Type B pancreatic cell (in vitro differentiated cells): ENCODE measurements at regions not wholly inside any gene's neighbourhood (a gene's known extent, or its start where the extent isn't known, plus 50 kb on each side); places are given as distances from the start of the nearest gene placed in this dataset.

Experiments
- DNase-seq: peaks from one replicate; pipeline ENCODE4 v3.0.0; 2021; ENCODE audit warnings: mixed read lengths; ENCODE audit not compliant: unreplicated experiment; ENCODE audit errors: extremely low spot score
- H3K27ac Mint-ChIP-seq: 2 replicates; pipeline ENCODE4 v1.8.0; 2021; ENCODE audit warnings: mild to moderate bottlenecking, mixed read lengths
- H3K27me3 Mint-ChIP-seq: 2 replicates; pipeline ENCODE4 v1.8.0; 2021; ENCODE audit warnings: mixed read lengths
- H3K36me3 Mint-ChIP-seq: 2 replicates; pipeline ENCODE4 v1.8.0; 2021; ENCODE audit warnings: mixed read lengths
- H3K4me1 Mint-ChIP-seq: one replicate; pipeline ENCODE4 v1.8.0; 2021; ENCODE audit warnings: mixed read lengths; ENCODE audit not compliant: unreplicated experiment
- H3K4me3 Mint-ChIP-seq: 2 replicates; pipeline ENCODE4 v1.8.0; 2021; ENCODE audit warnings: mild to moderate bottlenecking, mixed read lengths
- H3K9me3 Mint-ChIP-seq: 2 replicates; pipeline ENCODE4 v1.8.0; 2021; ENCODE audit warnings: mixed read lengths
- CTCF ChIP-seq: fragments of 200-600 bp; sonication (generic); conservative IDR thresholded peaks from 2 replicates; pipeline ENCODE4 v1.5.0; 2021; ENCODE audit warnings: antibody characterized with exemption, mild to moderate bottlenecking

- Mint-ChIP-seq H3K4me1 (no peaks in the 10 kb centered on the region), H3K36me3 (no peaks in the 10 kb centered on the region), H3K27me3 (no peaks in the 10 kb centered on the region), H3K9me3 (no peaks in the 10 kb centered on the region), H3K27ac (no peak overlapping the region), H3K4me3 (no peak overlapping the region)
- no peak for DNase-seq
- no peak for TF ChIP-seq CTCF
Measured at GRCh38 chr4:96835991-96836390, 996.1 kb downstream of the PDHA2 start.

- no peaks in the 10 kb centered on the region for H3K9me3 Mint-ChIP-seq
- H3K36me3 Mint-ChIP-seq = no peaks in the 10 kb centered on the region
- TF ChIP-seq CTCF = no peak
- H3K4me3 Mint-ChIP-seq = no peak overlapping the region
- DNase-seq = no peak
- no peaks in the 10 kb centered on the region for H3K27me3 Mint-ChIP-seq
- no peaks in the 10 kb centered on the region for H3K4me1 Mint-ChIP-seq
- no peak overlapping the region for H3K27ac Mint-ChIP-seq
Measured at GRCh38 chr4:96839441-96839840, 999.5 kb downstream of the PDHA2 start.

- no peak overlapping the region for H3K4me3 Mint-ChIP-seq
- H3K4me1 Mint-ChIP-seq = no peaks in the 10 kb centered on the region
- no peaks in the 10 kb centered on the region for H3K27me3 Mint-ChIP-seq
- TF ChIP-seq CTCF = no peak
- no peaks in the 10 kb centered on the region for H3K36me3 Mint-ChIP-seq
- H3K9me3 Mint-ChIP-seq = no peaks in the 10 kb centered on the region
- no peak overlapping the region for H3K27ac Mint-ChIP-seq
- no peak for DNase-seq
Measured at GRCh38 chr4:96841801-96842200, 1001.9 kb downstream of the PDHA2 start.

- no peak for TF ChIP-seq CTCF
- no peaks in the 10 kb centered on the region for H3K27me3 Mint-ChIP-seq
- no peak for DNase-seq
- H3K27ac Mint-ChIP-seq = no peak overlapping the region
- H3K9me3 Mint-ChIP-seq = no peaks in the 10 kb centered on the region
- no peaks in the 10 kb centered on the region for H3K36me3 Mint-ChIP-seq
- H3K4me3 Mint-ChIP-seq = no peak overlapping the region
- no peaks in the 10 kb centered on the region for H3K4me1 Mint-ChIP-seq
Measured at GRCh38 chr4:96844858-96845490, 1005.1 kb downstream of the PDHA2 start.

GRCh38 chr4:96845819-96846218, 1005.9 kb downstream of the PDHA2 start:
- no peak for TF ChIP-seq CTCF
- no peaks in the 10 kb centered on the region for H3K36me3 Mint-ChIP-seq
- H3K4me1 Mint-ChIP-seq = no peaks in the 10 kb centered on the region
- H3K4me3 Mint-ChIP-seq = no peak overlapping the region
- H3K27me3 Mint-ChIP-seq = no peaks in the 10 kb centered on the region
- no peak overlapping the region for H3K27ac Mint-ChIP-seq
- no peaks in the 10 kb centered on the region for H3K9me3 Mint-ChIP-seq
- no peak for DNase-seq

GRCh38 chr4:96874657-96875056, 1034.8 kb downstream of the PDHA2 start:
- H3K27me3 Mint-ChIP-seq = no peaks in the 10 kb centered on the region
- H3K4me1 Mint-ChIP-seq = no peaks in the 10 kb centered on the region
- DNase-seq = no peak
- H3K9me3 Mint-ChIP-seq = peaks cover 5% of the 10 kb centered on the region
- H3K4me3 Mint-ChIP-seq = no peak overlapping the region
- TF ChIP-seq CTCF = no peak
- H3K36me3 Mint-ChIP-seq = no peaks in the 10 kb centered on the region
- H3K27ac Mint-ChIP-seq = no peak overlapping the region
